ENCODE measurements at regions not wholly inside any gene's neighbourhood (a gene's known extent, or its start where the extent isn't known, plus 50 kb on each side); places are given as distances from the start of the nearest gene placed in this dataset.

DNA sequence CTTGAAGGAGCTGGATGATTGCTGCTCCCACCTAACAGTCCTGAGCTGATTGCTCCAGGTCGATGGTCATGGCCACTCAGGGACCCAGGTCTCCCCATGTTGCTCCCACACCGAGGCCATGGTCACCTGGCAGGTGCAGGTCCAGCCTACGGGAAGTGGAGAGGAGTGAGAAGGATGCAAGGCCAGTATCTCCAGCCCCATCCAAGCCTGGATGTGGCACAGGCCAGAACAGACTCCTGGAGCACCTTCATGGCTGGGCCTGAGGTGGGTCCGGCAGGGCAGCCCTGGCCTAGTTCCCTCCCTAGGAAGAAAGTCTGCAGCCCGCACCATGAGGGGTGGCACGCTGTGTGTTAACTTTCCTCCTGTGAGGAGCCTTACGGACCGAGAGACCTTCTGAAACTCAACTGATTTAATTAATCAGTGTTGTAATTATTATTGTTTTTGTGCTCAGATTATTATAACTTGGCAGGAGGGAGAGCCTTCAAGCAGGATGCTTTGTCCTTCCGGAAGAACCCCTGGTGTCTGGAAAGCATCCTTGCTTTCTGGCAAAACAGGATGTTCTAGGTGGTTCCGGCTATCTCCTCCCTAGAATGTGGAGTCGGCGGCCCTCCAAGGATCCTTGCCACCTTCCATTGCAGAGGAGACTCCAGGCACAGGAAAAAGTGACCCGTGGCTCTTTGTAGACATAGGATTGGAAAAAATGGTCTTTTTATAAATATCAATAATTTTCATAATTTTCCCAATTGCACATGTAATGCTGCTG, 92.3 kb upstream of the ADRA2C start:
- no peak for TF ChIP-seq EZH2 (IDR thresholded peaks at IDR 0.05)
- no peak for TF ChIP-seq EZH2phosphoT487 (IDR thresholded peaks at IDR 0.05)
- TF ChIP-seq CTCF (IDR thresholded peaks at IDR 0.05), result no peak
